PC-3 (cell line): ENCODE measurements at regions not wholly inside any gene's neighbourhood (a gene's known extent, or its start where the extent isn't known, plus 50 kb on each side); places are given as distances from the start of the nearest gene placed in this dataset.

Experiments used
- ATAC-seq: fragments of 200-7000 bp; cut with Tn5 transposase; 2 replicates; pipeline ENCODE4 v1.9.1; 2020; ENCODE audit warnings: mild to moderate bottlenecking, moderate library complexity
- BruUV-seq: library from RNA; stranded (reverse); fragments of 400-500 nt; replicated peaks from 2 replicates; lab custom pipeline; 2021; lab: Mats Ljungman, UMichigan
- CTCF ChIA-PET: fragments of 300-600 bp; sonication (Branson Sonifier 250); formaldehyde crosslinking; loops from one replicate; lab custom pipeline; 2022; ENCODE audit warnings: antibody characterized with exemption; lab: Charles Lee
- POLR2A ChIA-PET: fragments of 300-600 bp; sonication (Branson Sonifier 250); formaldehyde crosslinking; loops from one replicate; lab custom pipeline; 2022; ENCODE audit warnings: antibody characterized with exemption; ENCODE audit not compliant: unreplicated experiment; lab: Charles Lee
- DNase-seq: peaks from one replicate; pipeline ENCODE4 v3.0.0-alpha.2; 2015
- H2AFZ ChIP-seq: fragments of 300-600 bp; sonication (generic); 2 replicates; pipeline ENCODE4 v1.6.0; 2016; ENCODE audit warnings: antibody characterized with exemption, low read length
- H3F3A ChIP-seq: fragments of 300-600 bp; sonication (generic); one replicate; pipeline ENCODE4 v1.6.0; 2017; ENCODE audit warnings: antibody characterized with exemption, low read length, control low read depth, mild to moderate bottlenecking; ENCODE audit not compliant: unreplicated experiment
- H3K27ac ChIP-seq: fragments of 300-600 bp; sonication (generic); 2 replicates; pipeline ENCODE4 v1.5.1; 2016; ENCODE audit warnings: mild to moderate bottlenecking, low read length
- H3K27me3 ChIP-seq: fragments of 300-600 bp; sonication (generic); 2 replicates; pipeline ENCODE4 v1.6.1; 2016; ENCODE audit warnings: low read length, mixed read lengths
- H3K36me3 ChIP-seq: fragments of 300-600 bp; sonication (generic); 2 replicates; pipeline ENCODE4 v1.6.1; 2016; ENCODE audit warnings: low read depth, mixed run types, low read length, mixed read lengths
- H3K4me1 ChIP-seq: fragments of 300-600 bp; sonication (generic); 2 replicates; pipeline ENCODE4 v1.5.1; 2016; ENCODE audit warnings: low read length; ENCODE audit not compliant: insufficient read depth
- H3K4me2 ChIP-seq: fragments of 300-600 bp; sonication (generic); 2 replicates; pipeline ENCODE4 v1.6.0; 2016; ENCODE audit warnings: low read length
- H3K4me3 ChIP-seq: fragments of 300-600 bp; sonication (generic); 2 replicates; pipeline ENCODE4 v1.5.1; 2016; ENCODE audit warnings: mild to moderate bottlenecking, low read length, mixed read lengths
- H3K79me2 ChIP-seq: fragments of 300-600 bp; sonication (generic); 2 replicates; pipeline ENCODE4 v1.6.1; 2017; ENCODE audit warnings: low read length, mixed read lengths
- H3K9ac ChIP-seq: fragments of 300-600 bp; sonication (generic); 2 replicates; pipeline ENCODE4 v1.6.0; 2016; ENCODE audit warnings: mild to moderate bottlenecking, low read length
- H3K9me2 ChIP-seq: fragments of 300-600 bp; sonication (generic); replicated peaks from 2 replicates; pipeline ENCODE4 v1.6.1; 2016; ENCODE audit warnings: mixed run types, low read length, mixed read lengths
- H3K9me3 ChIP-seq: fragments of 300-600 bp; sonication (generic); 2 replicates; pipeline ENCODE4 v1.6.1; 2016; ENCODE audit warnings: low read length, mixed read lengths
- H4K20me1 ChIP-seq: fragments of 300-600 bp; sonication (generic); 2 replicates; pipeline ENCODE4 v1.6.1; 2016; ENCODE audit warnings: low read length, mixed read lengths
- EZH2 ChIP-seq: fragments of 300-600 bp; sonication (generic); IDR thresholded peaks from one replicate; pipeline ENCODE4 v1.6.1; 2017; ENCODE audit warnings: antibody characterized with exemption, mild to moderate bottlenecking, low read length; ENCODE audit not compliant: unreplicated experiment
- EZH2phosphoT487 ChIP-seq: fragments of 300-600 bp; sonication (generic); IDR thresholded peaks from 2 replicates; pipeline ENCODE4 v1.6.1; 2018; ENCODE audit warnings: mild to moderate bottlenecking, antibody characterized with exemption, low read length, borderline replicate concordance
- intact Hi-C: fragments of 100-400 bp; cut with micrococcal nuclease; formaldehyde crosslinking; loops from 2 replicates; pipeline ENCODE4 v1.9.0; 2023
- TF ChIP-seq, protein P1 (sequence below): fragments of 300-600 bp; sonication (generic); conservative IDR thresholded peaks from 2 replicates; pipeline ENCODE4 v1.5.1; 2017; ENCODE audit warnings: antibody characterized with exemption, low read depth, mild to moderate bottlenecking, low read length

GRCh38 chr14:95402578-95402977 is 82.9 kb upstream of the CLMN start:
- DNase-seq (no peak), ATAC-seq (no peak)
- Histone ChIP-seq H3K9me3 (no peaks in the 10 kb centered on the region), H3K36me3 (no peaks in the 10 kb centered on the region), H3K4me3 (no peak overlapping the region), H3K4me2 (no peak overlapping the region), H3K79me2 (no peaks in the 10 kb centered on the region), H4K20me1 (no peaks in the 10 kb centered on the region), H3K27me3 (peaks cover 53% of the 10 kb centered on the region; the same call in 1 of the 2 replicates), H3K27ac (no peak overlapping the region), H3K9ac (no peak overlapping the region), H2AFZ (no peak overlapping the region), H3K9me2 (no peaks in the 10 kb centered on the region), H3K4me1 (no peaks in the 10 kb centered on the region), H3F3A (no peaks in the 10 kb centered on the region)
- ChIA-PET POLR2A (no interaction called here), CTCF (no interaction called here)
- TF ChIP-seq, protein P1, sequence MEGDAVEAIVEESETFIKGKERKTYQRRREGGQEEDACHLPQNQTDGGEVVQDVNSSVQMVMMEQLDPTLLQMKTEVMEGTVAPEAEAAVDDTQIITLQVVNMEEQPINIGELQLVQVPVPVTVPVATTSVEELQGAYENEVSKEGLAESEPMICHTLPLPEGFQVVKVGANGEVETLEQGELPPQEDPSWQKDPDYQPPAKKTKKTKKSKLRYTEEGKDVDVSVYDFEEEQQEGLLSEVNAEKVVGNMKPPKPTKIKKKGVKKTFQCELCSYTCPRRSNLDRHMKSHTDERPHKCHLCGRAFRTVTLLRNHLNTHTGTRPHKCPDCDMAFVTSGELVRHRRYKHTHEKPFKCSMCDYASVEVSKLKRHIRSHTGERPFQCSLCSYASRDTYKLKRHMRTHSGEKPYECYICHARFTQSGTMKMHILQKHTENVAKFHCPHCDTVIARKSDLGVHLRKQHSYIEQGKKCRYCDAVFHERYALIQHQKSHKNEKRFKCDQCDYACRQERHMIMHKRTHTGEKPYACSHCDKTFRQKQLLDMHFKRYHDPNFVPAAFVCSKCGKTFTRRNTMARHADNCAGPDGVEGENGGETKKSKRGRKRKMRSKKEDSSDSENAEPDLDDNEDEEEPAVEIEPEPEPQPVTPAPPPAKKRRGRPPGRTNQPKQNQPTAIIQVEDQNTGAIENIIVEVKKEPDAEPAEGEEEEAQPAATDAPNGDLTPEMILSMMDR = no peak
- TF ChIP-seq EZH2phosphoT487 (no peak), EZH2 (no peak)
- intact Hi-C loops = no loop called here
- no TSS peak for BruUV-seq

GRCh38 chr14:95402176-95402575 is 82.5 kb upstream of the CLMN start:
- Histone ChIP-seq H4K20me1 (no peaks in the 10 kb centered on the region), H3K79me2 (no peaks in the 10 kb centered on the region), H3K4me3 (no peak overlapping the region), H3K9me2 (no peaks in the 10 kb centered on the region), H3K9ac (no peak overlapping the region), H3K4me1 (no peaks in the 10 kb centered on the region), H3K9me3 (no peaks in the 10 kb centered on the region), H3K36me3 (no peaks in the 10 kb centered on the region), H3K27ac (no peak overlapping the region), H3F3A (no peaks in the 10 kb centered on the region), H3K4me2 (no peak overlapping the region), H3K27me3 (peaks cover 49% of the 10 kb centered on the region; the same call in 1 of the 2 replicates), H2AFZ (no peak overlapping the region)
- no peak for ATAC-seq
- intact Hi-C loops = no loop called here
- DNase-seq = no peak
- CTCF ChIA-PET = no interaction called here
- TF ChIP-seq, protein P1 = no peak
- TF ChIP-seq EZH2phosphoT487 = no peak
- no peak for TF ChIP-seq EZH2
- no TSS peak for BruUV-seq
- POLR2A ChIA-PET = no interaction called here

GRCh38 chr14:95398630-95399547 is 79.2 kb upstream of the CLMN start:
- TF ChIP-seq EZH2phosphoT487 = no peak
- TF ChIP-seq, protein P1 = no peak
- TF ChIP-seq EZH2 = no peak
- Histone ChIP-seq H3K4me2 (no peak overlapping the region), H3K27me3 (peaks cover 21% of the 10 kb centered on the region; the same call in 1 of the 2 replicates), H3K27ac (no peak overlapping the region), H3F3A (no peaks in the 10 kb centered on the region), H3K9ac (no peak overlapping the region), H3K9me3 (no peaks in the 10 kb centered on the region), H3K36me3 (no peaks in the 10 kb centered on the region), H2AFZ (no peak overlapping the region), H4K20me1 (no peaks in the 10 kb centered on the region), H3K4me1 (no peaks in the 10 kb centered on the region), H3K79me2 (no peaks in the 10 kb centered on the region), H3K4me3 (no peak overlapping the region), H3K9me2 (no peaks in the 10 kb centered on the region)
- no peak for DNase-seq
- BruUV-seq = no TSS peak
- no peak for ATAC-seq
- intact Hi-C loops = no loop called here
- POLR2A ChIA-PET = no interaction called here
- CTCF ChIA-PET = no interaction called here
